SU-DHL-6 (cell line): ENCODE measurements at regions not wholly inside any gene's neighbourhood (a gene's known extent, or its start where the extent isn't known, plus 50 kb on each side); places are given as distances from the start of the nearest gene placed in this dataset.
"Not testable (repeated sequence)": the region's sequence is repeated elsewhere in the genome, so short reads cannot be mapped to it uniquely, and the experiment has no call there.

Source experiments
- H2AFZ ChIP-seq: fragments of 200-600 bp; sonication (generic); 2 replicates; pipeline ENCODE4 v1.6.1; 2014; ENCODE audit warnings: low read depth, mild to moderate bottlenecking, moderate library complexity, mixed read lengths, antibody characterized with exemption, low read length; ENCODE audit not compliant: severe bottlenecking
- H3F3A ChIP-seq: fragments of 200-600 bp; shearing (Covaris generic); 2 replicates; pipeline ENCODE4 v1.6.0; 2016; ENCODE audit warnings: antibody characterized with exemption, mild to moderate bottlenecking; ENCODE audit not compliant: insufficient read depth
- H3K27ac ChIP-seq: fragments of 200-600 bp; sonication (generic); 2 replicates; pipeline ENCODE4 v1.5.1; 2016; ENCODE audit warnings: low read depth, mild to moderate bottlenecking, low read length, moderate library complexity, mixed read lengths
- H3K27me3 ChIP-seq: fragments of 200-600 bp; sonication (generic), shearing (Covaris generic); 2 replicates; pipeline ENCODE4 v1.6.0; 2014; ENCODE audit warnings: mild to moderate bottlenecking, low read length
- H3K36me3 ChIP-seq: fragments of 200-600 bp; sonication (generic); 2 replicates; pipeline ENCODE4 v1.6.1; 2014; ENCODE audit warnings: mild to moderate bottlenecking, low read length, mixed read lengths
- H3K4me2 ChIP-seq: fragments of 300-600, 200-600 bp; shearing (Covaris generic), sonication (generic); 2 replicates; pipeline ENCODE4 v1.6.0; 2014; ENCODE audit warnings: low read length, low read depth, mild to moderate bottlenecking; ENCODE audit not compliant: poor library complexity, severe bottlenecking
- H3K4me3 ChIP-seq: fragments of 200-600 bp; sonication (generic); 2 replicates; pipeline ENCODE4 v1.5.1; 2014; ENCODE audit warnings: antibody characterized with exemption, low read length, mild to moderate bottlenecking, mixed read lengths; ENCODE audit not compliant: insufficient read depth, poor library complexity, severe bottlenecking
- H3K79me2 ChIP-seq: fragments of 200-600 bp; sonication (generic); 2 replicates; pipeline ENCODE4 v1.6.1; 2014; ENCODE audit warnings: mild to moderate bottlenecking, low read length, moderate library complexity; ENCODE audit not compliant: insufficient read depth
- H3K9ac ChIP-seq: fragments of 200-600 bp; sonication (generic); 2 replicates; pipeline ENCODE4 v1.7.0; 2014; ENCODE audit warnings: mild to moderate bottlenecking, low read length
- H3K9me2 ChIP-seq: fragments of 200-600 bp; sonication (generic); replicated peaks from 2 replicates; pipeline ENCODE4 v1.6.1; 2014; ENCODE audit warnings: low read length; ENCODE audit not compliant: insufficient read depth
- H3K9me3 ChIP-seq: fragments of 200-600 bp; sonication (generic); 2 replicates; pipeline ENCODE4 v1.6.1; 2014; ENCODE audit warnings: low read length, mixed read lengths; ENCODE audit not compliant: insufficient read depth
- H4K20me1 ChIP-seq: fragments of 200-600 bp; sonication (generic); 2 replicates; pipeline ENCODE4 v1.6.1; 2014; ENCODE audit warnings: low read depth, mild to moderate bottlenecking, antibody characterized with exemption, low read length, moderate library complexity, mixed read lengths
- CTCF ChIP-seq: fragments of 200-600 bp; sonication (generic); IDR thresholded peaks from one replicate; pipeline ENCODE4 v1.5.1; 2017; ENCODE audit warnings: antibody characterized with exemption, mild to moderate bottlenecking, low read length, moderate library complexity; ENCODE audit not compliant: insufficient read depth, poor library complexity, severe bottlenecking
- EZH2phosphoT487 ChIP-seq: fragments of 200-600 bp; sonication (generic), shearing (Covaris generic); conservative IDR thresholded peaks from 2 replicates; pipeline ENCODE4 v1.6.1; 2018; ENCODE audit warnings: mild to moderate bottlenecking, antibody characterized with exemption, low read length, moderate library complexity, mixed read lengths

- Histone ChIP-seq H3K9me3 (no peaks in the 10 kb centered on the region), H3K9ac (no peak overlapping the region), H3F3A (no peaks in the 10 kb centered on the region), H3K4me3 (no peak overlapping the region), H3K27me3 (no peaks in the 10 kb centered on the region), H4K20me1 (no peaks in the 10 kb centered on the region), H3K79me2 (no peaks in the 10 kb centered on the region), H3K27ac (no peak overlapping the region), H3K9me2 (no peaks in the 10 kb centered on the region), H3K4me2 (no peak overlapping the region), H2AFZ (no peak overlapping the region), H3K36me3 (no peaks in the 10 kb centered on the region)
- TF ChIP-seq CTCF, result no peak
- no peak for TF ChIP-seq EZH2phosphoT487
Observed at GRCh38 chr3:177705976-177706823, 508.9 kb upstream of the TBL1XR1 start.

- H4K20me1 ChIP-seq, H3K79me2 ChIP-seq: not testable (repeated sequence)
Observed at GRCh38 chr3:177709470-177709869, 512.2 kb upstream of the TBL1XR1 start.

GRCh38 chr3:177710506-177710905 lies 513.2 kb upstream of the TBL1XR1 start:
- no peaks in the 10 kb centered on the region for H3K79me2 ChIP-seq
- H3K9ac ChIP-seq, result no peak overlapping the region
- no peaks in the 10 kb centered on the region for H3K36me3 ChIP-seq
- TF ChIP-seq EZH2phosphoT487 (no peak), CTCF (no peak)
- H3F3A ChIP-seq, result no peaks in the 10 kb centered on the region
- H3K27me3 ChIP-seq, result no peaks in the 10 kb centered on the region
- H2AFZ ChIP-seq, result no peak overlapping the region
- no peaks in the 10 kb centered on the region for H3K9me2 ChIP-seq
- no peaks in the 10 kb centered on the region for H4K20me1 ChIP-seq
- no peak overlapping the region for H3K4me3 ChIP-seq
- H3K4me2 ChIP-seq, result no peak overlapping the region
- H3K27ac ChIP-seq, result no peak overlapping the region
- H3K9me3 ChIP-seq, result no peaks in the 10 kb centered on the region

More at GRCh38 chr3:177709470-177709869, 512.2 kb upstream of the TBL1XR1 start:
- not testable (repeated sequence) for H3K9me3 ChIP-seq, H3K36me3 ChIP-seq, H2AFZ ChIP-seq, H3K27me3 ChIP-seq, H3K4me2 ChIP-seq, H3K27ac ChIP-seq, H3F3A ChIP-seq, H3K9ac ChIP-seq, H3K4me3 ChIP-seq, H3K9me2 ChIP-seq

- no peak overlapping the region for H3K4me3 ChIP-seq
Observed at GRCh38 chr3:177711637-177712036, 514.4 kb upstream of the TBL1XR1 start.

More at GRCh38 chr3:177711637-177712036, 514.4 kb upstream of the TBL1XR1 start:
- H3K4me2 ChIP-seq, result no peak overlapping the region
- no peak for TF ChIP-seq CTCF
- no peak for TF ChIP-seq EZH2phosphoT487
- H3K36me3 ChIP-seq, result no peaks in the 10 kb centered on the region
- no peaks in the 10 kb centered on the region for H4K20me1 ChIP-seq
- no peak overlapping the region for H3K9ac ChIP-seq
- no peak overlapping the region for H2AFZ ChIP-seq
- no peaks in the 10 kb centered on the region for H3K79me2 ChIP-seq
- H3K27ac ChIP-seq, result no peak overlapping the region
- H3K9me3 ChIP-seq, result no peaks in the 10 kb centered on the region
- no peaks in the 10 kb centered on the region for H3K9me2 ChIP-seq
- H3K27me3 ChIP-seq, result no peaks in the 10 kb centered on the region
- H3F3A ChIP-seq, result no peaks in the 10 kb centered on the region
